Thyroid gland (tissue), 4 donors: ENCODE measurements at regions not wholly inside any gene's neighbourhood (a gene's known extent, or its start where the extent isn't known, plus 50 kb on each side); places are given as distances from the start of the nearest gene placed in this dataset.

Experiments used
- DNase-seq, 2 donors: peaks; one replicate each; pipeline ENCODE4 v3.0.0-alpha.2; 2019
- H3K27ac ChIP-seq, 3 donors: fragments of 200-600 bp; sonication (generic); 1 replicate in 2 of 3; 2 replicates in 1 of 3; pipeline ENCODE4 v1.5.1; 2016 to 2019; ENCODE audit warnings: mild to moderate bottlenecking in 1 of 3, moderate library complexity in 1 of 3
- H3K27me3 ChIP-seq: fragments of 200-600 bp; sonication (generic); one replicate; pipeline ENCODE4 v1.5.1; 2019
- H3K36me3 ChIP-seq, 2 donors: fragments of 200-600 bp; sonication (generic); one replicate each; pipeline ENCODE4 v1.5.1; 2016 to 2019
- H3K4me1 ChIP-seq, 2 donors: fragments of 200-600 bp; sonication (generic); one replicate each; pipeline ENCODE4 v1.5.1; 2017 to 2019
- H3K4me3 ChIP-seq, 3 donors: fragments of 200-600 bp; sonication (generic); replicated peaks in 1 of 3; 1 replicate in 2 of 3; 2 replicates in 1 of 3; pipeline ENCODE4 v1.5.1; 2016; ENCODE audit warnings: mild to moderate bottlenecking in 1 of 3
- H3K9me3 ChIP-seq: fragments of 200-600 bp; sonication (generic); one replicate; pipeline ENCODE4 v1.5.1; 2017
- POLR2A ChIP-seq, 2 donors: fragments of 450-650 bp; IDR thresholded peaks; one replicate each; pipeline ENCODE4 v1.6.1; 2017; ENCODE audit warnings: antibody characterized with exemption in 2 of 2, mild to moderate bottlenecking in 2 of 2, moderate library complexity in 1 of 2
- WGBS, 2 donors: methylation state at CpG; one replicate each; pipeline ENCODE4 v1.1.5; 2017; 5-methylcytosine and 5-hydroxymethylcytosine counted together
- intact Hi-C: fragments of 100-400 bp; cut with DNase I; formaldehyde crosslinking; loops from one replicate; pipeline ENCODE4 v1.15.1; 2023
- TF ChIP-seq, protein P1 (sequence below), 6 experiments: fragments of 200-600 bp in 3 of 6; fragments of 450-650 bp in 3 of 6; sonication (generic) in 3 of 6; IDR thresholded peaks; one replicate each; pipeline ENCODE4 v1.5.1; 2016 to 2019; ENCODE audit warnings: antibody characterized with exemption in 6 of 6, mild to moderate bottlenecking in 2 of 6, inconsistent platforms in 1 of 6, moderate library complexity in 1 of 6

GRCh38 chr7:49564379-49564714 is 209.1 kb upstream of the VWC2 start:
- DNase-seq: no peak
- no peak for TF ChIP-seq POLR2A (IDR thresholded peaks at IDR 0.05)
- TF ChIP-seq, protein P1, sequence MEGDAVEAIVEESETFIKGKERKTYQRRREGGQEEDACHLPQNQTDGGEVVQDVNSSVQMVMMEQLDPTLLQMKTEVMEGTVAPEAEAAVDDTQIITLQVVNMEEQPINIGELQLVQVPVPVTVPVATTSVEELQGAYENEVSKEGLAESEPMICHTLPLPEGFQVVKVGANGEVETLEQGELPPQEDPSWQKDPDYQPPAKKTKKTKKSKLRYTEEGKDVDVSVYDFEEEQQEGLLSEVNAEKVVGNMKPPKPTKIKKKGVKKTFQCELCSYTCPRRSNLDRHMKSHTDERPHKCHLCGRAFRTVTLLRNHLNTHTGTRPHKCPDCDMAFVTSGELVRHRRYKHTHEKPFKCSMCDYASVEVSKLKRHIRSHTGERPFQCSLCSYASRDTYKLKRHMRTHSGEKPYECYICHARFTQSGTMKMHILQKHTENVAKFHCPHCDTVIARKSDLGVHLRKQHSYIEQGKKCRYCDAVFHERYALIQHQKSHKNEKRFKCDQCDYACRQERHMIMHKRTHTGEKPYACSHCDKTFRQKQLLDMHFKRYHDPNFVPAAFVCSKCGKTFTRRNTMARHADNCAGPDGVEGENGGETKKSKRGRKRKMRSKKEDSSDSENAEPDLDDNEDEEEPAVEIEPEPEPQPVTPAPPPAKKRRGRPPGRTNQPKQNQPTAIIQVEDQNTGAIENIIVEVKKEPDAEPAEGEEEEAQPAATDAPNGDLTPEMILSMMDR (IDR thresholded peaks at IDR 0.05): no peak
- WGBS, 2 donors: 91 to 94% methylated on average over 2 of the region's 2 CpGs
- Histone ChIP-seq H3K4me3 (no peak overlapping the region), H3K9me3 (no peaks in the 10 kb centered on the region), H3K36me3 (no peaks in the 10 kb centered on the region), H3K27ac (no peak overlapping the region), H3K4me1 (no peaks in the 10 kb centered on the region), H3K27me3 (no peaks in the 10 kb centered on the region)
- intact Hi-C loops: no loop called here

DNA sequence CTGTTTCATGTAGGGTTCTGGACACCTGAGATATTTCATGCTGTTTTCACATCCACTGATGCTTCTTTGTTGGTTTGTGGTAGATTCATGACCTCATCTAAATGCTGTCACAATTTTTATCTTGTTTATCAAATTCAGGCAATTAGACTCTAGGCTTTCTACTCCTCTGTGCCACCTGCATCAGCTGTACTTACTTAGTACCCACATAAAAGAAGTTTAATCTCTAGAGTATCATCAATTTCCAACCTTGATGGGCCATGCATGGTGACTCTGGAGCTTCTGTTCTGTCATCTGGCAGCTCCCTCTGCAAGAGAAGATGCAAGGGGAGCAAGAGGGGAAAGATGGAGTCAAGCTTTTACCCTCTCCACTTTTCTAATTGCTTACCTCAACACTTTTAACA is 195.9 kb upstream of the VWC2 start:
- H3K36me3 ChIP-seq: no peaks in the 10 kb centered on the region
- TF ChIP-seq, protein P1 (IDR thresholded peaks at IDR 0.05): no peak
- no peak for TF ChIP-seq POLR2A (IDR thresholded peaks at IDR 0.05)
- no peaks in the 10 kb centered on the region for H3K27me3 ChIP-seq
- no peak overlapping the region for H3K27ac ChIP-seq
- intact Hi-C loops: no loop called here
- H3K4me3 ChIP-seq: no peak overlapping the region
- H3K9me3 ChIP-seq: no peaks in the 10 kb centered on the region
- no peak for DNase-seq
- H3K4me1 ChIP-seq: no peaks in the 10 kb centered on the region

DNA sequence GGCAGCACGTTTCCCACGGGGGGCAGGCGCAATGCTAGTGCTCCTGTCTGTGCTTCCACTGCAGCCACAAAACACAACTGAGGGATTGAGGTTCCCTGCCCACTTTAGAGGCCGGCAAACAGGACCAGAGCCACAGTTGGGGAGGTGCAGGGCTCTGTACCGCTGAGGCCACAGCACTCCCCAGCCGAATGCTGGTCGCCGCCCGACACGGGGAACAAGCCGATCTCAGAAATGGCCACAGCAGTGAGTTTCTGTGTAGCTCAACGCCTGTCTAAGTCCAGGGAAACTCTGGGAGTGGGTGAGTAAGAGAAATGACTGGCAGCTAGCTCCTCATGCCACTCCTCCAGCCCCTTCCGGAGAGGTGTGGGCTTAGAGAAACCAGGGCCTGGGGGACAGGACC is 194.0 kb upstream of the VWC2 start:
- WGBS, 2 donors: 83 to 92% methylated on average over 12 to 13 of the region's 13 CpGs
- no peak for DNase-seq
- H3K27ac ChIP-seq: no peak overlapping the region
- H3K9me3 ChIP-seq: no peaks in the 10 kb centered on the region
- no peak overlapping the region for H3K4me3 ChIP-seq
- no peaks in the 10 kb centered on the region for H3K27me3 ChIP-seq
- intact Hi-C loops: no loop called here
- H3K36me3 ChIP-seq: no peaks in the 10 kb centered on the region
- H3K4me1 ChIP-seq: no peaks in the 10 kb centered on the region
- TF ChIP-seq POLR2A (IDR thresholded peaks at IDR 0.05): no peak
- TF ChIP-seq, protein P1 (IDR thresholded peaks at IDR 0.05): no peak

GRCh38 chr7:49580000-49580399 is 193.4 kb upstream of the VWC2 start:
- no peak overlapping the region for H3K4me3 ChIP-seq
- 43 to 64% methylated on average over 14 to 16 of the region's 16 CpGs for WGBS, 2 donors
- TF ChIP-seq, protein P1 (IDR thresholded peaks at IDR 0.05): no peak
- no peak for TF ChIP-seq POLR2A (IDR thresholded peaks at IDR 0.05)
- no peaks in the 10 kb centered on the region for H3K36me3 ChIP-seq
- intact Hi-C loops: no loop called here
- H3K27me3 ChIP-seq: no peaks in the 10 kb centered on the region
- no peaks in the 10 kb centered on the region for H3K4me1 ChIP-seq
- H3K9me3 ChIP-seq: no peaks in the 10 kb centered on the region
- DNase-seq: no peak
- H3K27ac ChIP-seq: no peak overlapping the region

DNA sequence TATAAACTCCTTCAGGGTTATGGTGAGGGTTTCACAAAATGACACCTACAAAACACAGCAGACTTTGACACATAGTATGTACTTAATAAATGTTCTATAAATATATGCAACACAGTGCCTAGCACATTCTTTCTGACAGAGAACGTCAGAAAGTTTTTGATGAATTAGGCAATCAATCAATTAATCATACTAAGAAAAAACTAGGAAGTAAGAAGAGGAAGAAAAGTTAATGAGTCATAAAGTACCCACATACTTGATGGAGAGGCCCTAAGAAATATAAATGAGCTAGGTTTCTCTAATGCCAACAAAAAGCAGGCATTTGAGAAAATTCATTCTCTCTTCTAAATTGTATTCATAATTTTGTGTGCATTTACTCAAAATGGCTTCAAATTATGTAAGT is 192.7 kb upstream of the VWC2 start:
- Histone ChIP-seq H3K27ac (no peak overlapping the region), H3K4me1 (no peaks in the 10 kb centered on the region), H3K4me3 (no peak overlapping the region), H3K36me3 (no peaks in the 10 kb centered on the region), H3K9me3 (no peaks in the 10 kb centered on the region), H3K27me3 (no peaks in the 10 kb centered on the region)
- intact Hi-C loops: no loop called here
- no peak for DNase-seq
- TF ChIP-seq, protein P1 (IDR thresholded peaks at IDR 0.05): no peak
- TF ChIP-seq POLR2A (IDR thresholded peaks at IDR 0.05): no peak
- 50 to 74% methylated on average over 1 of the region's 1 CpG for WGBS, 2 donors
